Esophagus muscularis mucosa (tissue), 4 donors: ENCODE measurements at regions not wholly inside any gene's neighbourhood (a gene's known extent, or its start where the extent isn't known, plus 50 kb on each side); places are given as distances from the start of the nearest gene placed in this dataset.
"Not testable (repeated sequence)": the region's sequence is repeated elsewhere in the genome, so short reads cannot be mapped to it uniquely, and the experiment has no call there.

Source experiments
- DNase-seq: peaks from one replicate; pipeline ENCODE4 v3.0.0-alpha.2; 2017; ENCODE audit errors: extremely low spot score
- H3K27ac ChIP-seq, 4 donors: fragments of 200-600 bp; sonication (generic); replicated peaks in 1 of 4; 1 replicate in 3 of 4; 2 replicates in 1 of 4; pipeline ENCODE4 v1.5.1; 2016 to 2019; ENCODE audit warnings: mild to moderate bottlenecking in 1 of 4
- H3K27me3 ChIP-seq, 4 donors: fragments of 200-600 bp; sonication (generic); one replicate each; pipeline versions ENCODE4 v1.5.1 to v1.6.0; 2016 to 2019
- H3K36me3 ChIP-seq, 4 donors: fragments of 200-600 bp; sonication (generic); one replicate each; pipeline ENCODE4 v1.5.1; 2016 to 2019
- H3K4me1 ChIP-seq, 4 donors: fragments of 200-600 bp; sonication (generic); one replicate each; pipeline ENCODE4 v1.5.1; 2016 to 2019
- H3K4me3 ChIP-seq, 4 donors: fragments of 200-600 bp; sonication (generic); 1 replicate in 2 of 4; 2 replicates in 2 of 4; pipeline ENCODE4 v1.5.1; 2016 to 2019; ENCODE audit warnings: mild to moderate bottlenecking in 4 of 4, moderate library complexity in 1 of 4
- H3K9me3 ChIP-seq, 4 donors: fragments of 200-600 bp; sonication (generic); 1 replicate in 3 of 4; 2 replicates in 1 of 4; pipeline ENCODE4 v1.5.1; 2016 to 2019
- CTCF ChIP-seq, 3 experiments: fragments of 200-600 bp in 2 of 3; fragments of 450-650 bp in 1 of 3; sonication (generic) in 2 of 3; IDR thresholded peaks; one replicate each; pipeline ENCODE4 v1.5.1; 2017 to 2019; ENCODE audit warnings: antibody characterized with exemption in 3 of 3, mild to moderate bottlenecking in 2 of 3, moderate library complexity in 1 of 3
- EP300 ChIP-seq: sonication (generic); formaldehyde crosslinking; IDR thresholded peaks from one replicate; pipeline ENCODE4 v1.6.1; 2017; ENCODE audit warnings: antibody characterized with exemption
- POLR2A ChIP-seq: fragments of 450-650 bp; IDR thresholded peaks from one replicate; pipeline ENCODE4 v1.6.1; 2017; ENCODE audit warnings: antibody characterized with exemption, moderate library complexity, mild to moderate bottlenecking, low read depth
- POLR2AphosphoS5 ChIP-seq, 2 donors: sonication (generic); formaldehyde crosslinking; IDR thresholded peaks; one replicate each; pipeline ENCODE4 v1.6.1; 2017; ENCODE audit warnings: antibody characterized with exemption in 2 of 2
- WGBS: methylation state at CpG from one replicate; pipeline ENCODE4 v1.1.5; 2018; 5-methylcytosine and 5-hydroxymethylcytosine counted together
- intact Hi-C: fragments of 100-400 bp; cut with DNase I; formaldehyde crosslinking; loops from one replicate; pipeline ENCODE4 v1.15.1; 2023

- 80% methylated on average over 11 of the region's 13 CpGs for WGBS
- H3K4me3 ChIP-seq = no peak overlapping the region
- intact Hi-C loops = no loop called here
- H3K27me3 ChIP-seq = no peaks in the 10 kb centered on the region
- TF ChIP-seq POLR2A (no peak), EP300 (no peak), CTCF (IDR thresholded peaks at IDR 0.05) (no peak), POLR2AphosphoS5 (IDR thresholded peaks at IDR 0.05) (no peak)
- DNase-seq = no peak
- H3K9me3 ChIP-seq = no peaks in the 10 kb centered on the region
- no peaks in the 10 kb centered on the region for H3K36me3 ChIP-seq
- no peak overlapping the region for H3K27ac ChIP-seq
- no peaks in the 10 kb centered on the region for H3K4me1 ChIP-seq
Observed at GRCh38 chr11:37905707-37906417, 1307.8 kb upstream of the RAG2 start.

DNA sequence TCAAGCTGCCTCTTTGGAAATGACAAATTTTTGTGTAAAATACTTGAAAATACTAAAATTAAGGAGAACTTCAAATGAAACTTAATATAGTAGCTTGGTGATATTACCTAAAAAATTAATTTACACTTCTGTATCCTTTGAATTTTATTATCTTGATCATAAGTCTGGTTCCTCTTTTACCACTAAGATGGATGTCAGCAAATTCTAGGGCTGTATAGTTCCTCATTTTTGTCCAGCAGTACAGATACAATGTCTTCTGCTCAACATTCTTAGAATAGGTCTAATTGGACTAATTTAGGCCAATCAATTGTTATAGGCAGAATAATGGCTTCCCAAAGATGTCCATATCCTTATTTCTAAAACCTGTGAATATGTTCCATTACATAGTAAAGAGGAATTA is 1298.0 kb upstream of the RAG2 start:
- H3K4me1 ChIP-seq = no peaks in the 10 kb centered on the region
- DNase-seq = no peak
- H3K27ac ChIP-seq = no peak overlapping the region
- no peaks in the 10 kb centered on the region for H3K27me3 ChIP-seq
- intact Hi-C loops = no loop called here
- TF ChIP-seq EP300 = no peak
- no peak for TF ChIP-seq POLR2AphosphoS5 (IDR thresholded peaks at IDR 0.05)
- no peak for TF ChIP-seq CTCF (IDR thresholded peaks at IDR 0.05)
- TF ChIP-seq POLR2A = no peak
- no peaks in the 10 kb centered on the region for H3K36me3 ChIP-seq
- H3K9me3 ChIP-seq = peaks cover 0 to 9% (median 2%) of the 10 kb centered on the region in 4 donors
- H3K4me3 ChIP-seq = no peak overlapping the region

- H3K27ac ChIP-seq = no peak overlapping the region
- no peak overlapping the region for H3K4me3 ChIP-seq
- no peak for DNase-seq
- H3K27me3 ChIP-seq = no peaks in the 10 kb centered on the region
- H3K9me3 ChIP-seq = no peaks in the 10 kb centered on the region
- H3K4me1 ChIP-seq = no peaks in the 10 kb centered on the region
- H3K36me3 ChIP-seq = no peaks in the 10 kb centered on the region
- intact Hi-C loops = no loop called here
- 79% methylated on average over 3 of the region's 3 CpGs for WGBS
- TF ChIP-seq EP300 = no peak
- no peak for TF ChIP-seq POLR2A
- no peak for TF ChIP-seq CTCF (IDR thresholded peaks at IDR 0.05)
- no peak for TF ChIP-seq POLR2AphosphoS5 (IDR thresholded peaks at IDR 0.05)
Observed at GRCh38 chr11:37881741-37882140, 1283.7 kb upstream of the RAG2 start.

GRCh38 chr11:37861671-37862070 is 1263.6 kb upstream of the RAG2 start:
- intact Hi-C loops = no loop called here
- no peak overlapping the region for H3K27ac ChIP-seq
- 95% methylated on average over 1 of the region's 1 CpG for WGBS
- no peak overlapping the region for H3K4me3 ChIP-seq
- no peaks in the 10 kb centered on the region for H3K36me3 ChIP-seq
- H3K9me3 ChIP-seq = no peaks in the 10 kb centered on the region
- no peaks in the 10 kb centered on the region for H3K4me1 ChIP-seq
- TF ChIP-seq CTCF (IDR thresholded peaks at IDR 0.05) (no peak), POLR2AphosphoS5 (IDR thresholded peaks at IDR 0.05) (no peak), EP300 (no peak), POLR2A (no peak)
- no peak for DNase-seq
- H3K27me3 ChIP-seq = no peaks in the 10 kb centered on the region

GRCh38 chr11:37858806-37859537 is 1260.9 kb upstream of the RAG2 start:
- H3K4me3 ChIP-seq, intact Hi-C loops, H3K4me1 ChIP-seq, H3K27me3 ChIP-seq, H3K9me3 ChIP-seq, H3K27ac ChIP-seq, DNase-seq, H3K36me3 ChIP-seq: not testable (repeated sequence)
- 54% methylated on average over 7 of the region's 7 CpGs for WGBS
